Fibroblast of lung (primary cell): ENCODE measurements at regions not wholly inside any gene's neighbourhood (a gene's known extent, or its start where the extent isn't known, plus 50 kb on each side); places are given as distances from the start of the nearest gene placed in this dataset.

Experiments
- CTCF ChIP-seq, 2 donors: IDR thresholded peaks in 1 of 2; conservative IDR thresholded peaks in 1 of 2; 1 replicate in 1 of 2; 2 replicates in 1 of 2; pipeline ENCODE4 v1.5.1; 2011 to 2012; ENCODE audit warnings: low read length in 2 of 2, control low read depth in 1 of 2, inconsistent platforms in 1 of 2, low read depth in 1 of 2, mild to moderate bottlenecking in 1 of 2
- EZH2 ChIP-seq: IDR thresholded peaks from 2 replicates; pipeline ENCODE4 v1.5.1; 2012; ENCODE audit warnings: low read length, control low read depth, mild to moderate bottlenecking; ENCODE audit errors: missing control alignments

GRCh38 chr2:173828189-173829142 is 136.7 kb downstream of the SP3 start:
- TF ChIP-seq CTCF (conservative IDR thresholded peaks at IDR 0.05 in 1 of 2, IDR thresholded peaks at IDR 0.05 in 1 of 2; ENCODE audit: low read depth in 1 of 2, low read length in 2 of 2) (no peak), EZH2 (no peak)
